ENCODE measurements at regions not wholly inside any gene's neighbourhood (a gene's known extent, or its start where the extent isn't known, plus 50 kb on each side); places are given as distances from the start of the nearest gene placed in this dataset.

DNA sequence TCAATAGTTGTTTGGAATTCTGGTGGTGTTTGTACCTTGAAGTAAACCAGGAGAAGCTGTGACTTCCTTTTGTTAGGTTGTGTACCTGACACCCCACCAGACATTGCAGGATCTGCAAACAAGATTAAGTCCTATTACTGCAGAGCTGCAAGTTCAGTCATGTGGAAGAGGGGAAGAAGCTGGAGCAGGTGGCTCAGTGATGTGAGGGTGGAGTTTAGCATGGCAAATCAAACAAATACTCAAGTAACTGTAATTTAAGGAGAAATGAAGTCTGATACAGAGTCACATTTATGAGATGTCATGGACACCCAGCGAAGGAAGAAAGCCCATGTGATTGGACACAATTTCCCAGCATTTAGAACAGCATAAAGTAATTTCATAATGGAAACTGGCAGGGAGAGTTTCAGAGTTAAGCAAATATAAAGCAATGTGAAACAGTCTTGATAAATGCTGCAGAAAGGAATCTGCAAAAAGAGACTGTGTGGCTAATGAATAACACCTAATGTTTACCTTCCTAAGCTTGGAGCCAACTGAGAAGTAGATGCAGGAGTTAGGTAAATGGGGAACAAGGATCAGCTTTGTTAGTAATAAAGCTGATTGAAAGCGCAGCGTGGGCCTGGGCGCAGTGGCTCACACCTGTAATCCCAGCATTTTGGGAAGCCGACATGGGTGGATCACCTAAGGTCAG lies 249.1 kb downstream of the GBA3 start:
- no peak overlapping the region for H3K4me3 ChIP-seq (ENCODE audit: low read depth, low read length)
- no peaks in the 10 kb centered on the region for H3K36me3 ChIP-seq (ENCODE audit: insufficient read depth, low read length)
- no peaks in the 10 kb centered on the region for H3K79me2 ChIP-seq (ENCODE audit: control insufficient read depth, insufficient read depth, low read length, unreplicated experiment)
- peaks cover 49% of the 10 kb centered on the region for H3K27me3 ChIP-seq (ENCODE audit: insufficient read depth, low read length)
- no peak overlapping the region for H3K27ac ChIP-seq (ENCODE audit: low read depth, low read length)
- H2AFZ ChIP-seq (ENCODE audit: low read length, unreplicated experiment): no peak overlapping the region
- no peaks in the 10 kb centered on the region for H3K4me1 ChIP-seq (ENCODE audit: control insufficient read depth, insufficient read depth, low read length, unreplicated experiment)

DNA sequence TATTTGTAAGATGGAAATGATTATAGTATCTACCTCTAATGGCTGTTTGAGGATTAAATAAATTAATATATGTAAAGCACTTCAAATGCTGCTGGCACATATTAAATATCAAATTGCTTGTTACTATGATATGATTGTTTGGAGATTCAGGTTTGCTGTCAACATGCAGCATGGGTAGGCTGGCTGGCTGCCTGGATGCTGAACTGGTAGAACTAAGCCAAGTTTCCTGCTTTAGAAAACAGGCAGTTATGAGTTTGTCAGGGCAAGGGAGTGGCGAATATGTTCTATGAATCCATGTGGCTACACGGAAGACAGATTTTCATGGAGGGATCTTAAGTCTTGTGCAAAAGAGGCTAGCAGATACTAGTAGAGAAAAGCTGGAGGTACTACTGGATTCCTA lies 239.6 kb downstream of the GBA3 start:
- Histone ChIP-seq H2AFZ (ENCODE audit: low read length, unreplicated experiment) (no peak overlapping the region), H3K79me2 (ENCODE audit: control insufficient read depth, insufficient read depth, low read length, unreplicated experiment) (no peaks in the 10 kb centered on the region), H3K36me3 (ENCODE audit: insufficient read depth, low read length) (no peaks in the 10 kb centered on the region), H3K4me1 (ENCODE audit: control insufficient read depth, insufficient read depth, low read length, unreplicated experiment) (no peaks in the 10 kb centered on the region), H3K27ac (ENCODE audit: low read depth, low read length) (no peak overlapping the region), H3K4me3 (ENCODE audit: low read depth, low read length) (no peak overlapping the region), H3K27me3 (ENCODE audit: insufficient read depth, low read length) (peaks cover 32% of the 10 kb centered on the region; the same call in 1 of the 2 replicates)

GRCh38 chr4:22922426-22922825 lies 229.7 kb downstream of the GBA3 start:
- H3K27ac ChIP-seq (ENCODE audit: low read depth, low read length): no peak overlapping the region
- H3K36me3 ChIP-seq (ENCODE audit: insufficient read depth, low read length): no peaks in the 10 kb centered on the region
- no peaks in the 10 kb centered on the region for H3K4me1 ChIP-seq (ENCODE audit: control insufficient read depth, insufficient read depth, low read length, unreplicated experiment)
- H2AFZ ChIP-seq (ENCODE audit: low read length, unreplicated experiment): no peak overlapping the region
- H3K4me3 ChIP-seq (ENCODE audit: low read depth, low read length): no peak overlapping the region
- H3K27me3 ChIP-seq (ENCODE audit: insufficient read depth, low read length): peaks cover 14% of the 10 kb centered on the region
- no peaks in the 10 kb centered on the region for H3K79me2 ChIP-seq (ENCODE audit: control insufficient read depth, insufficient read depth, low read length, unreplicated experiment)

- H2AFZ ChIP-seq (ENCODE audit: low read length, unreplicated experiment): no peak overlapping the region
- H3K27ac ChIP-seq (ENCODE audit: low read depth, low read length): no peak overlapping the region
- H3K4me1 ChIP-seq (ENCODE audit: control insufficient read depth, insufficient read depth, low read length, unreplicated experiment): no peaks in the 10 kb centered on the region
- H3K36me3 ChIP-seq (ENCODE audit: insufficient read depth, low read length): no peaks in the 10 kb centered on the region
- peaks cover 13% of the 10 kb centered on the region for H3K27me3 ChIP-seq (ENCODE audit: insufficient read depth, low read length)
- no peaks in the 10 kb centered on the region for H3K79me2 ChIP-seq (ENCODE audit: control insufficient read depth, insufficient read depth, low read length, unreplicated experiment)
- H3K4me3 ChIP-seq (ENCODE audit: low read depth, low read length): no peak overlapping the region
Observed at GRCh38 chr4:22921936-22922335, 229.2 kb downstream of the GBA3 start.

DNA sequence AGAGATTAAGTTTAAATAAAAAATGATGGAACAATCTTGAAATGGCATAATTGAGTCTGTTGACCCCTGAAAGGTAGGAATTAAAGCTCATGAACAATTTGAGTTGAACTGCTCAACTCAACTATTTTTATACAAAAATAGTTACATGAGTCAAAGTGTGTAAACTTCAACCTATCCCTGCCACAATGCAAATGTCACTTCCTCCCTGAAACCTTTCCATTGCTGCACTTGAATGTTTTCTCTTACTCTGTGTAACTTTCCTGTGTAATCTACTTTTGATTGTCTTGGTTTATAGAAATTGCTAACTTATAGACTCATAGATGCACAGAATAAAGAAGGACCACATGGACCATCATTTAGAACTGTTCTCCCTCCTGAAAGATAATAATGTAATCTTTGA lies 218.5 kb downstream of the GBA3 start:
- no peaks in the 10 kb centered on the region for H3K4me1 ChIP-seq (ENCODE audit: control insufficient read depth, insufficient read depth, low read length, unreplicated experiment)
- H3K27me3 ChIP-seq (ENCODE audit: insufficient read depth, low read length): peaks cover 11% of the 10 kb centered on the region
- H3K27ac ChIP-seq (ENCODE audit: low read depth, low read length): no peak overlapping the region

GRCh38 chr4:22910200-22910599 lies 217.5 kb downstream of the GBA3 start:
- peaks cover 11% of the 10 kb centered on the region for H3K27me3 ChIP-seq (ENCODE audit: insufficient read depth, low read length)
- H2AFZ ChIP-seq (ENCODE audit: low read length, unreplicated experiment): no peak overlapping the region
- no peaks in the 10 kb centered on the region for H3K79me2 ChIP-seq (ENCODE audit: control insufficient read depth, insufficient read depth, low read length, unreplicated experiment)
- no peak overlapping the region for H3K27ac ChIP-seq (ENCODE audit: low read depth, low read length)
- no peaks in the 10 kb centered on the region for H3K36me3 ChIP-seq (ENCODE audit: insufficient read depth, low read length)
- H3K4me1 ChIP-seq (ENCODE audit: control insufficient read depth, insufficient read depth, low read length, unreplicated experiment): no peaks in the 10 kb centered on the region
- no peak overlapping the region for H3K4me3 ChIP-seq (ENCODE audit: low read depth, low read length)

More for the DNA sequence above, 218.5 kb downstream of the GBA3 start:
- no peak overlapping the region for H3K4me3 ChIP-seq (ENCODE audit: low read depth, low read length)
- H2AFZ ChIP-seq (ENCODE audit: low read length, unreplicated experiment): no peak overlapping the region
- no peaks in the 10 kb centered on the region for H3K36me3 ChIP-seq (ENCODE audit: insufficient read depth, low read length)
- H3K79me2 ChIP-seq (ENCODE audit: control insufficient read depth, insufficient read depth, low read length, unreplicated experiment): no peaks in the 10 kb centered on the region

- no peak overlapping the region for H3K27ac ChIP-seq (ENCODE audit: low read depth, low read length)
- H3K27me3 ChIP-seq (ENCODE audit: insufficient read depth, low read length): no peaks in the 10 kb centered on the region
- no peaks in the 10 kb centered on the region for H3K4me1 ChIP-seq (ENCODE audit: control insufficient read depth, insufficient read depth, low read length, unreplicated experiment)
- H3K79me2 ChIP-seq (ENCODE audit: control insufficient read depth, insufficient read depth, low read length, unreplicated experiment): no peaks in the 10 kb centered on the region
- H3K36me3 ChIP-seq (ENCODE audit: insufficient read depth, low read length): no peaks in the 10 kb centered on the region
- H3K4me3 ChIP-seq (ENCODE audit: low read depth, low read length): no peak overlapping the region
- H2AFZ ChIP-seq (ENCODE audit: low read length, unreplicated experiment): no peak overlapping the region
Observed at GRCh38 chr4:22906045-22906444, 213.3 kb downstream of the GBA3 start.

DNA sequence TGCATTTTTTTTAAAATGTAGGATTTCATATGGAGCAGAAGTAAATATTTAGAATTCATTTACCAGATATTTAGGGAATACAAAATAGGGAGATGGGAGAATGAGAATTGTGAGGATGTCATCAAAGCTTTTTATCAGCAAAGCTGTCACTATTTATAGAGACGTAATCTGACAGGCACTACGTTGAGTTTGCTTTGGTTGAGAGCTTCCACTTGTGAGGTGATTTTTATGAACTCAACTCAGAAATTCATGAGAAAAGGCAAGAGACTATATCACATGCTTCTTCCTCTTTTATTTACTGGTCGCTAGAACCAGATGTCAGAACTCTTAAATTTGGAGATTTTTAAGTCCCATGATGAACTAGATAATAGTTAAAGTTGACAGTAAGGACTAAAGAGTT lies 211.2 kb downstream of the GBA3 start:
- Histone ChIP-seq H3K4me1 (ENCODE audit: control insufficient read depth, insufficient read depth, low read length, unreplicated experiment) (no peaks in the 10 kb centered on the region), H3K27ac (ENCODE audit: low read depth, low read length) (no peak overlapping the region), H3K79me2 (ENCODE audit: control insufficient read depth, insufficient read depth, low read length, unreplicated experiment) (no peaks in the 10 kb centered on the region), H3K4me3 (ENCODE audit: low read depth, low read length) (no peak overlapping the region), H3K36me3 (ENCODE audit: insufficient read depth, low read length) (no peaks in the 10 kb centered on the region), H3K27me3 (ENCODE audit: insufficient read depth, low read length) (no peaks in the 10 kb centered on the region), H2AFZ (ENCODE audit: low read length, unreplicated experiment) (no peak overlapping the region)

DNA sequence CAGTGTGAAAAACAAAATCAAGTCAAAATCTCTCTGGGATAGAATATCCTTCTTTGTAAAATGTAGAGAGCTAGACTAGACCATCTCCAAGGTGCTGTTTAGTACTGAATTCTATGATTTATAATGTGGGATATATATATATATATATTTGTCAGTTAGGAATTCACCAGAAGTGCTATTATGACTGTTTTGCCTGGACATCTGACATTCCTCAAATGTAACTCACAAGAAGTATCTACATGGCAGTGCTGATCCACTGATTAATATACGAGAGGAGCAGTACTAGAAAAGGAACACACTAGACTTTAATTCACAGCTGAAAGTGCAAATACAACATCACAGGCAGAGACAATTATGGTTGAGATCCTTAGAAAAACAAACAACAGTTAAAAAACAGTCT lies 208.9 kb downstream of the GBA3 start:
- Histone ChIP-seq H3K27ac (ENCODE audit: low read depth, low read length) (no peak overlapping the region), H2AFZ (ENCODE audit: low read length, unreplicated experiment) (no peak overlapping the region), H3K79me2 (ENCODE audit: control insufficient read depth, insufficient read depth, low read length, unreplicated experiment) (no peaks in the 10 kb centered on the region), H3K27me3 (ENCODE audit: insufficient read depth, low read length) (no peaks in the 10 kb centered on the region), H3K36me3 (ENCODE audit: insufficient read depth, low read length) (no peaks in the 10 kb centered on the region), H3K4me1 (ENCODE audit: control insufficient read depth, insufficient read depth, low read length, unreplicated experiment) (no peaks in the 10 kb centered on the region), H3K4me3 (ENCODE audit: low read depth, low read length) (no peak overlapping the region)

DNA sequence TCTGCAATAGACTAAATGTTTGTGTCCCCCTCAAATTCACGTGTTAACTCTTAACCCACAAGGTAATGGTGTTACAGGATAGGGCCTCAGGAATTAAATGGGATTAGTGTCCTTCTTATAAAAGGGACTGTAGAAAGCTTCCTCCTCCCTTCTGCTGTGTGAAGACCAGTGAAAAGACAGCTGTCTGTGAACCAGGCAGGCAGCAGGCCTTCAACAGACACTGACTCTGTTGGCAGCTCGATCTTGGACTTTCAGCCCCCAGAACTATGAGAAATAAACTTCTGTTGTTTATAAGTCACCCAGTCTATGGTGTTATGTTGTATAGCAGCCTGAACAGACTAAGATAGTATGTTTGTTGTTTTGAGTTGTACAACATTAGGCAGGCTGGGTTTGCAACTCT lies 208.1 kb downstream of the GBA3 start:
- H3K27me3 ChIP-seq (ENCODE audit: insufficient read depth, low read length): no peaks in the 10 kb centered on the region
- no peaks in the 10 kb centered on the region for H3K36me3 ChIP-seq (ENCODE audit: insufficient read depth, low read length)
- no peak overlapping the region for H3K27ac ChIP-seq (ENCODE audit: low read depth, low read length)
- no peak overlapping the region for H2AFZ ChIP-seq (ENCODE audit: low read length, unreplicated experiment)
- no peak overlapping the region for H3K4me3 ChIP-seq (ENCODE audit: low read depth, low read length)
- H3K4me1 ChIP-seq (ENCODE audit: control insufficient read depth, insufficient read depth, low read length, unreplicated experiment): no peaks in the 10 kb centered on the region
- no peaks in the 10 kb centered on the region for H3K79me2 ChIP-seq (ENCODE audit: control insufficient read depth, insufficient read depth, low read length, unreplicated experiment)

DNA sequence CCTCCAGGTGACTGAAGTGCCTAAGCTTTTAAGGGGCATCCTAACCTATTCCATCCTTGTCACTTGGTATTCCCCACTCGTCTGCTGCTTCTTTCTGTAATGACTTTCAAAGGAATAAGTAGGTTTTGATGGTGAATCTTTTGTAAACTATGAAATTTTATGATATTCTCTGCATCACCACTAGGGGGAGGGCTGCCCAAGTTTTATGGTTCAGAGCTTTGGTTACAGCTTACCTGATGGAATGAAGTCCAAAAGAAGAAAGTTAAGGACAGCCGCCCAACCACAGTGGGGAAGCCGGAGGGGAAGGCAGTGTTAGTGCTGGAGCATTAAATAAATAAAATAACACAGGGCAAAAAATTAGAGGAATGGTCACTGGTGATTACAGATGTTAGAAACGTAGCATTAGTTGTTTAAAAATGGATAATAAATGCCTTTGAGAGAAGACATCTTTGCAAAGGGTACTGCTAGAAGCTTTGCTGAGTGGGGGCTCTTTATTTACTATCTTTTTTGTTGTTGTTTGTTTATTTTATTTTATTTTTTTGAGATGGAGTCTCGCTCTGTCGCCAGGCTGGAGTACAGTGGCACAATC lies 204.9 kb downstream of the GBA3 start:
- Histone ChIP-seq H3K4me1 (ENCODE audit: control insufficient read depth, insufficient read depth, low read length, unreplicated experiment) (no peaks in the 10 kb centered on the region), H2AFZ (ENCODE audit: low read length, unreplicated experiment) (no peak overlapping the region), H3K79me2 (ENCODE audit: control insufficient read depth, insufficient read depth, low read length, unreplicated experiment) (no peaks in the 10 kb centered on the region), H3K36me3 (ENCODE audit: insufficient read depth, low read length) (no peaks in the 10 kb centered on the region), H3K4me3 (ENCODE audit: low read depth, low read length) (no peak overlapping the region), H3K27me3 (ENCODE audit: insufficient read depth, low read length) (0 out of 2 replicates have a peak, but pooled peaks cover 10% of the 10 kb centered on the region), H3K27ac (ENCODE audit: low read depth, low read length) (no peak overlapping the region)

All from ACC112 (cell line).